H1 (cell line): ENCODE measurements at regions not wholly inside any gene's neighbourhood (a gene's known extent, or its start where the extent isn't known, plus 50 kb on each side); places are given as distances from the start of the nearest gene placed in this dataset.
"Not testable (repeated sequence)": the region's sequence is repeated elsewhere in the genome, so short reads cannot be mapped to it uniquely, and the experiment has no call there.

ENCODE experiments used
- CREB1 ChIP-seq: IDR thresholded peaks from 2 replicates; pipeline ENCODE4 v1.6.1; 2012; ENCODE audit warnings: inconsistent platforms
- JUND ChIP-seq: IDR thresholded peaks from 2 replicates; pipeline ENCODE4 v1.6.1; 2011; ENCODE audit warnings: mild to moderate bottlenecking, improper control_type of control experiment, low read length
- POLR2AphosphoS5 ChIP-seq: IDR thresholded peaks from 2 replicates; pipeline ENCODE4 v1.6.1; 2011; ENCODE audit warnings: low read depth, low read length
- RFX5 ChIP-seq: IDR thresholded peaks from 2 replicates; pipeline ENCODE4 v1.6.1; 2011; ENCODE audit warnings: low read depth, low read length, improper control_type of control experiment, borderline replicate concordance
- TF ChIP-seq, protein P1 (sequence below), 3 experiments: IDR thresholded peaks; 1 replicate in 2 of 3; 2 replicates in 1 of 3; pipeline versions ENCODE4 v1.5.1 to v1.6.1; 2011; ENCODE audit warnings: low read length in 3 of 3, mild to moderate bottlenecking in 3 of 3, inconsistent platforms in 2 of 3, low read depth in 1 of 3, moderate library complexity in 1 of 3; ENCODE audit not compliant: insufficient read depth in 1 of 3; ENCODE audit errors: control extremely low read depth in 1 of 3

DNA sequence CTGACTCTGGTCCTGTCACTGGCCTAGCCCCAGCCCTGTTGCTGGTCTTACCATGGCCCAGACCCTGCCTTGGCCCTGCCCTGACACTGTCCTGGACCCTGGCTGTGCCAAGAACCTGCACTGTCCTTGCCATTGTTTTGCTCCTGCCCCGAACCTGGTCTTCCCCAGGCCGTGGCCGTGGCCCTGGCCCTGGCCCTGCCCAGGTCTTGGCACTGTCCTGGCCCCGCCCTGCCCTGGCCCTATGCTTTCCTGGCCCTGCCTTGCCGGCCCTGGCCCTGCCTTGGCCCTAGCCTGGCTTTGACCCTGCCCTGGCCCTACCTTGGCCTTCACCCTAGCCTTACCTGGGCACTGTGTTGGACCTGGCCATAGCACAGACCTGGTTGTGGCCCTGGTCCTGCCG is 332.5 kb upstream of the PLGLB1 start:
- TF ChIP-seq RFX5, POLR2AphosphoS5, JUND, CREB1: not testable (repeated sequence)
- TF ChIP-seq, protein P1, sequence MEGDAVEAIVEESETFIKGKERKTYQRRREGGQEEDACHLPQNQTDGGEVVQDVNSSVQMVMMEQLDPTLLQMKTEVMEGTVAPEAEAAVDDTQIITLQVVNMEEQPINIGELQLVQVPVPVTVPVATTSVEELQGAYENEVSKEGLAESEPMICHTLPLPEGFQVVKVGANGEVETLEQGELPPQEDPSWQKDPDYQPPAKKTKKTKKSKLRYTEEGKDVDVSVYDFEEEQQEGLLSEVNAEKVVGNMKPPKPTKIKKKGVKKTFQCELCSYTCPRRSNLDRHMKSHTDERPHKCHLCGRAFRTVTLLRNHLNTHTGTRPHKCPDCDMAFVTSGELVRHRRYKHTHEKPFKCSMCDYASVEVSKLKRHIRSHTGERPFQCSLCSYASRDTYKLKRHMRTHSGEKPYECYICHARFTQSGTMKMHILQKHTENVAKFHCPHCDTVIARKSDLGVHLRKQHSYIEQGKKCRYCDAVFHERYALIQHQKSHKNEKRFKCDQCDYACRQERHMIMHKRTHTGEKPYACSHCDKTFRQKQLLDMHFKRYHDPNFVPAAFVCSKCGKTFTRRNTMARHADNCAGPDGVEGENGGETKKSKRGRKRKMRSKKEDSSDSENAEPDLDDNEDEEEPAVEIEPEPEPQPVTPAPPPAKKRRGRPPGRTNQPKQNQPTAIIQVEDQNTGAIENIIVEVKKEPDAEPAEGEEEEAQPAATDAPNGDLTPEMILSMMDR (IDR thresholded peaks at IDR 0.05; ENCODE audit: control extremely low read depth in 1 of 3, insufficient read depth in 1 of 3, low read depth in 1 of 3, low read length in 3 of 3) = not testable (repeated sequence)
